ENCODE measurements at regions not wholly inside any gene's neighbourhood (a gene's known extent, or its start where the extent isn't known, plus 50 kb on each side); places are given as distances from the start of the nearest gene placed in this dataset.

DNA sequence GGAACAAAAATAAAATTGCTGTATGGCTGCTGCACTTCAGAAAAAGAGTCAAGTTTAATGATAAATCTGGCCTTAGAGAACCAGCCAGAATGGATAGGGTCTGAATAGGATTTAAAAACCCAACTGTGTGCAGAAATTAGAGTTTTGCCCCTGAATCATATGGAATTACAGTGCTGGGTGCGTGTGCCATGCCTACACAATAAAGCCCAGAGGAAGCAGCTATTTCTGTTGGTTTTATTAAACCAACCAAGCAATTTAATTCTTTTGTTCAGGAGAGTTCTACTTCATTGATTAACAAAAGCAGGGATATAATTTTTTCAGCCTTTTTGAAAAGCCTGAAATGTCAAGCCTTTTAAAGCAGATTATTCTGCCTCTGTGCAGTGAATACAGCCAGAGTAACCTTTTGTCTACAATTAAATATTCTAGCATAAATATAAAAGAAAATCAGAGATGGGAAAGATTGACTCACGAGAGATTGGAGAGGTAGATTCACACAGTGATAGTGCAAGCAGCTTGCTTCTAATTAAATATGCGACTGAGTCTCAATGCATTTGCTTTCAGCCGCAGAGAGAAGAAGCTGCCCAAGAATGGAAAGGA is 66.7 kb upstream of the DNAJC19 start:
- Histone ChIP-seq H3K27me3 (no peaks in the 10 kb centered on the region), H3K36me3 (no peaks in the 10 kb centered on the region), H3K4me1 (no peaks in the 10 kb centered on the region), H3K4me3 (no peak overlapping the region), H3K9me3 (no peaks in the 10 kb centered on the region), H3K27ac (no peak overlapping the region)
- WGBS, 2 donors, result 72 to 78% methylated on average over 4 of the region's 4 CpGs
- TF ChIP-seq, protein P1, sequence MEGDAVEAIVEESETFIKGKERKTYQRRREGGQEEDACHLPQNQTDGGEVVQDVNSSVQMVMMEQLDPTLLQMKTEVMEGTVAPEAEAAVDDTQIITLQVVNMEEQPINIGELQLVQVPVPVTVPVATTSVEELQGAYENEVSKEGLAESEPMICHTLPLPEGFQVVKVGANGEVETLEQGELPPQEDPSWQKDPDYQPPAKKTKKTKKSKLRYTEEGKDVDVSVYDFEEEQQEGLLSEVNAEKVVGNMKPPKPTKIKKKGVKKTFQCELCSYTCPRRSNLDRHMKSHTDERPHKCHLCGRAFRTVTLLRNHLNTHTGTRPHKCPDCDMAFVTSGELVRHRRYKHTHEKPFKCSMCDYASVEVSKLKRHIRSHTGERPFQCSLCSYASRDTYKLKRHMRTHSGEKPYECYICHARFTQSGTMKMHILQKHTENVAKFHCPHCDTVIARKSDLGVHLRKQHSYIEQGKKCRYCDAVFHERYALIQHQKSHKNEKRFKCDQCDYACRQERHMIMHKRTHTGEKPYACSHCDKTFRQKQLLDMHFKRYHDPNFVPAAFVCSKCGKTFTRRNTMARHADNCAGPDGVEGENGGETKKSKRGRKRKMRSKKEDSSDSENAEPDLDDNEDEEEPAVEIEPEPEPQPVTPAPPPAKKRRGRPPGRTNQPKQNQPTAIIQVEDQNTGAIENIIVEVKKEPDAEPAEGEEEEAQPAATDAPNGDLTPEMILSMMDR (IDR thresholded peaks at IDR 0.05), result no peak
- no peak for TF ChIP-seq EP300 (IDR thresholded peaks at IDR 0.05)
- no peak for TF ChIP-seq POLR2A (IDR thresholded peaks at IDR 0.05)
- no peak for TF ChIP-seq POLR2AphosphoS5 (IDR thresholded peaks at IDR 0.05)
- ATAC-seq (ENCODE audit: low FRiP score in 2 of 2) (no peak), DNase-seq (no peak)

DNA sequence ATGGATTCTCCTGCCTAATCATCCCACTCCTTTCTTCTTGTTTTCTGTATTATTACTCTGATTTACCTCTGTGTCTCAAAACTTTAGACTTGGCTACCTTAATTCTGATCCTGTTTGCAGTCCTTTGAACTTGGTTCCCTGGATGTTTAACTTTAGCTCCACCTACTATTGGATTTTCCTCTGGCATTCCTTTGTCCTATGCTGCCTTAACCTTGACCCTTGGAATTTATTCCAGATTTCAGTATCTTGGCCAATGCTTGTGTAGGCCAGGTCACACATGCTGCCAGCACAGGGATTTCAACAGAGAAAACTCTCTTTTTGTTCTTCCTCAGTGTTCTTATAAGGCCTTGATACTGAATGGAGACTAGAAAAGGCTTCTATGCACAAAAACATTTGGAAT is 65.0 kb upstream of the DNAJC19 start:
- no peaks in the 10 kb centered on the region for H3K27me3 ChIP-seq
- no peaks in the 10 kb centered on the region for H3K4me1 ChIP-seq
- H3K27ac ChIP-seq, result no peak overlapping the region
- DNase-seq, result no peak
- TF ChIP-seq POLR2A (IDR thresholded peaks at IDR 0.05) (no peak), EP300 (IDR thresholded peaks at IDR 0.05) (no peak), POLR2AphosphoS5 (IDR thresholded peaks at IDR 0.05) (no peak)
- TF ChIP-seq, protein P1 (IDR thresholded peaks at IDR 0.05), result no peak
- no peaks in the 10 kb centered on the region for H3K9me3 ChIP-seq
- no peaks in the 10 kb centered on the region for H3K36me3 ChIP-seq
- no peak overlapping the region for H3K4me3 ChIP-seq
- ATAC-seq (ENCODE audit: low FRiP score in 2 of 2), result no peak

DNA sequence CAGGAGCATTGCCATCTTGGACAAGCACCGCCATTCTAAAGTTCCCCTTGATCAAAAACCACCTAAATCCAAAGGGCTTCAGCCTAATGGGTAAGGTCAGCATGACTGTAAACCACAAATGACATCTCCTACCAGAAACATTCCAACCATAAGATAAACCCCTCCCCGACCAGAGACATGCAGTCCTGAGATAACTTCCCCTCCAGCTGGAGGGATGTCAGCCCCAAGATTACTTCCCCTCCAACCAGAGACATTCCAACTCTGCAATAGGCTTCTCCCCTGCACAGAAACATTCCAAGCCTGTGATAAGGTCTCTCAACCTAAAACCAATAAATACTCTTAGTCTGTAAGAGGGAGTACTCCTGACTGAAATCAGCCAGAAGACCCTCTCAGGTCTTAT is 62.7 kb upstream of the DNAJC19 start:
- WGBS, 2 donors, result 53 to 62% methylated on average over 2 of the region's 2 CpGs
- Histone ChIP-seq H3K9me3 (no peaks in the 10 kb centered on the region), H3K4me3 (no peak overlapping the region), H3K4me1 (no peaks in the 10 kb centered on the region), H3K27me3 (no peaks in the 10 kb centered on the region), H3K27ac (no peak overlapping the region), H3K36me3 (no peaks in the 10 kb centered on the region)
- no peak for ATAC-seq (ENCODE audit: low FRiP score in 2 of 2)
- no peak for TF ChIP-seq POLR2AphosphoS5 (IDR thresholded peaks at IDR 0.05)
- no peak for TF ChIP-seq EP300 (IDR thresholded peaks at IDR 0.05)
- no peak for TF ChIP-seq POLR2A (IDR thresholded peaks at IDR 0.05)
- TF ChIP-seq, protein P1 (IDR thresholded peaks at IDR 0.05), result no peak
- no peak for DNase-seq

DNA sequence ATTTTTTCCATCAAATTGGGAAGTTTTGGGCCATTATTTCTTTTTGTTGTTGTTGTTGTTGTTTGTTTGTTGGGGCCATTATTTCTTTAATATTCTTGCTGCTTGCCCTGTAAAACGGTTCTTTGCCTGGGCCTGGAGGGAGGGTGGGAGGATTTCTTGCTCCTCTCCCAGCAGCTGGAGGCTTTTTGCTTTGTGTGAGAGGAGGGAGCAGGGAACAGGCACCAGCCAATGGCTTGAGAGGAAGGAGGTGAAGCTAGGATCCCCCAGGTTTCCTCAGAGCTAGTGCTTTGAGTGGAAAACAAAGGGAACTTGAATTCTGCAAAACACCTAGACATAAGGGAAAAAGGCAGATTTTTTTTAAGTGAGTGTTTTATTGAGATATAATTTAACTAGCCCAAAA is 61.2 kb upstream of the DNAJC19 start:
- DNase-seq (no peak), ATAC-seq (ENCODE audit: low FRiP score in 2 of 2) (no peak)
- Histone ChIP-seq H3K27ac (no peak overlapping the region), H3K36me3 (no peaks in the 10 kb centered on the region), H3K9me3 (peaks cover 0 to 8% (median 3%) of the 10 kb centered on the region in 4 donors), H3K4me3 (no peak overlapping the region), H3K27me3 (no peaks in the 10 kb centered on the region), H3K4me1 (no peaks in the 10 kb centered on the region)
- no peak for TF ChIP-seq POLR2A (IDR thresholded peaks at IDR 0.05)
- no peak for TF ChIP-seq EP300 (IDR thresholded peaks at IDR 0.05)
- TF ChIP-seq, protein P1 (IDR thresholded peaks at IDR 0.05), result no peak
- no peak for TF ChIP-seq POLR2AphosphoS5 (IDR thresholded peaks at IDR 0.05)
- 14 to 17% methylated on average over 1 of the region's 1 CpG for WGBS, 2 donors

DNA sequence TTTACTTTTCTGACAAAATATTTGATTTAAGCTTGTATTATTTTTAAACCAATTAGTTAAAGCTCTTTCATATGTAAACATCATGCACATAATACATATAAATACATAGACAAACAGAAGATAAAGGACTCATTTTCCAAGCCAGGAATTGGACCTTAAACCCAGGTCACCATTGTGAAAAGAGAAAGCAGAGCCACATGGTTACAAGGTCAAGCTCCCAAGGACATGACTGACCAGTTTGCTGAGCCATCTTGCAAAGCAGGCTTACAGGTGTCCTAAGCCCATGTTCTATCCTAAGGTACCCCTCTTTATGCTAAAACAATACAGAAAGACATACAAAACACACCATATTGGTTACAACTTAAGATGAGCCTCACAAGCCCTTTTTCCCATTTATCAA is 50.5 kb upstream of the DNAJC19 start:
- peaks cover 0 to 4% (median 0%) of the 10 kb centered on the region in 4 donors for H3K9me3 ChIP-seq
- TF ChIP-seq EP300 (IDR thresholded peaks at IDR 0.05) (no peak), POLR2A (IDR thresholded peaks at IDR 0.05) (no peak), POLR2AphosphoS5 (IDR thresholded peaks at IDR 0.05) (no peak)
- TF ChIP-seq, protein P1 (IDR thresholded peaks at IDR 0.05), result no peak
- no peak for ATAC-seq (ENCODE audit: low FRiP score in 2 of 2)

More for the DNA sequence above, 50.5 kb upstream of the DNAJC19 start:
- Histone ChIP-seq H3K36me3 (no peaks in the 10 kb centered on the region), H3K27ac (no peak overlapping the region), H3K4me1 (no peaks in the 10 kb centered on the region), H3K4me3 (no peak overlapping the region), H3K27me3 (no peaks in the 10 kb centered on the region)
- no peak for DNase-seq

Measured in upper lobe of left lung (tissue), 6 donors.